HCT116 (cell line): ENCODE measurements at regions not wholly inside any gene's neighbourhood (a gene's known extent, or its start where the extent isn't known, plus 50 kb on each side); places are given as distances from the start of the nearest gene placed in this dataset.

ENCODE experiments used
- CEBPB ChIP-seq: IDR thresholded peaks from 2 replicates; pipeline ENCODE4 v1.6.1; 2012; ENCODE audit warnings: low read depth
- CTCF ChIP-seq, 3 experiments: fragments of 200-600 bp in 1 of 3; sonication (generic) in 1 of 3; IDR thresholded peaks in 2 of 3; conservative IDR thresholded peaks in 1 of 3; 2 replicates each; pipeline ENCODE4 v1.5.1; 2012 to 2017; ENCODE audit warnings: low read depth in 2 of 3, low read length in 2 of 3, antibody characterized with exemption in 1 of 3, borderline replicate concordance in 1 of 3, control low read depth in 1 of 3, mild to moderate bottlenecking in 1 of 3, mixed read lengths in 1 of 3, mixed run types in 1 of 3, moderate library complexity in 1 of 3; ENCODE audit not compliant: insufficient read depth in 1 of 3
- EZH2 ChIP-seq: fragments of 200-600 bp; sonication (generic); IDR thresholded peaks from 2 replicates; pipeline ENCODE4 v1.6.1; 2017; ENCODE audit warnings: antibody characterized with exemption, mixed run types
- EZH2phosphoT487 ChIP-seq: fragments of 200-600 bp; IDR thresholded peaks from 2 replicates; pipeline ENCODE4 v1.6.1; 2018; ENCODE audit warnings: antibody characterized with exemption, borderline replicate concordance
- POLR2AphosphoS5 ChIP-seq: IDR thresholded peaks from 2 replicates; pipeline ENCODE4 v1.6.1; 2011; ENCODE audit warnings: mild to moderate bottlenecking, low read depth, low read length, moderate library complexity
- SRF ChIP-seq: IDR thresholded peaks from 2 replicates; pipeline ENCODE4 v1.6.1; 2012; ENCODE audit warnings: low read depth
- YY1 ChIP-seq: IDR thresholded peaks from 2 replicates; pipeline ENCODE4 v1.6.1; 2011; ENCODE audit warnings: low read length, low read depth, moderate library complexity, mild to moderate bottlenecking; ENCODE audit not compliant: insufficient replicate concordance; ENCODE audit errors: extremely low read depth

GRCh38 chr2:238696331-238696730 lies 151.6 kb upstream of the TWIST2 start:
- TF ChIP-seq POLR2AphosphoS5 (no peak), CTCF (IDR thresholded peaks at IDR 0.05 in 2 of 3, conservative IDR thresholded peaks at IDR 0.05 in 1 of 3; ENCODE audit: borderline replicate concordance in 1 of 3, insufficient read depth in 1 of 3, low read depth in 2 of 3, low read length in 2 of 3) (no peak), SRF (no peak), YY1 (no peak), EZH2phosphoT487 (no peak), EZH2 (no peak), CEBPB (no peak)
